Hypothalamus (tissue), 51 donors: ENCODE measurements at regions not wholly inside any gene's neighbourhood (a gene's known extent, or its start where the extent isn't known, plus 50 kb on each side); places are given as distances from the start of the nearest gene placed in this dataset.

Experiments
- DNase-seq, 51 donors: peaks; one replicate each; lab custom pipeline; 2025; lab: John Stamatoyannopoulos, UW

- DNase-seq, result no peak
Measured at GRCh38 chr10:44806950-44807349, 104.2 kb upstream of the TMEM72 start.

GRCh38 chr10:44807451-44807850 is 103.7 kb upstream of the TMEM72 start:
- no peak for DNase-seq

- DNase-seq, result no peak
Measured at GRCh38 chr10:44809647-44810046, 101.5 kb upstream of the TMEM72 start.

GRCh38 chr10:44811072-44811471 is 100.1 kb upstream of the TMEM72 start:
- no peak for DNase-seq

GRCh38 chr10:44813201-44813600 is 97.9 kb upstream of the TMEM72 start:
- no peak for DNase-seq

- DNase-seq, result no peak
Measured at GRCh38 chr10:44814929-44815328, 96.2 kb upstream of the TMEM72 start.

GRCh38 chr10:44818041-44818649 is 93.0 kb upstream of the TMEM72 start:
- no peak for DNase-seq

- no peak for DNase-seq
Measured at GRCh38 chr10:44818701-44819127, 92.4 kb upstream of the TMEM72 start.

- DNase-seq, result no peak
Measured at GRCh38 chr10:44820094-44820493, 91.0 kb upstream of the TMEM72 start.

GRCh38 chr10:44821290-44821689 is 89.8 kb upstream of the TMEM72 start:
- no peak for DNase-seq

- DNase-seq, result no peak
Measured at GRCh38 chr10:44822349-44822748, 88.8 kb upstream of the TMEM72 start.

GRCh38 chr10:44822966-44823365 is 88.2 kb upstream of the TMEM72 start:
- DNase-seq, result no peak

GRCh38 chr10:44824607-44825006 is 86.5 kb upstream of the TMEM72 start:
- DNase-seq, result no peak

- no peak for DNase-seq
Measured at GRCh38 chr10:44827431-44828006, 83.6 kb upstream of the TMEM72 start.

GRCh38 chr10:44828508-44829142 is 82.5 kb upstream of the TMEM72 start:
- DNase-seq, result no peak

GRCh38 chr10:44829426-44829825 is 81.7 kb upstream of the TMEM72 start:
- no peak for DNase-seq

- DNase-seq, result no peak
Measured at GRCh38 chr10:44830022-44830421, 81.1 kb upstream of the TMEM72 start.

GRCh38 chr10:44831581-44831980 is 79.6 kb upstream of the TMEM72 start:
- DNase-seq, result no peak

GRCh38 chr10:44832595-44833390 is 78.3 kb upstream of the TMEM72 start:
- DNase-seq, result no peak

GRCh38 chr10:44834131-44834530 is 77.0 kb upstream of the TMEM72 start:
- DNase-seq, result no peak

- DNase-seq, result no peak
Measured at GRCh38 chr10:44835300-44835699, 75.8 kb upstream of the TMEM72 start.

- DNase-seq, result no peak
Measured at GRCh38 chr10:44843484-44843883, 67.7 kb upstream of the TMEM72 start.
